H1 (cell line): ENCODE measurements at regions not wholly inside any gene's neighbourhood (a gene's known extent, or its start where the extent isn't known, plus 50 kb on each side); places are given as distances from the start of the nearest gene placed in this dataset.

Source experiments
- EP300 ChIP-seq, 2 experiments: IDR thresholded peaks; 1 replicate in 1 of 2; 2 replicates in 1 of 2; pipeline ENCODE4 v1.6.1; 2011 to 2012; ENCODE audit warnings: low read depth in 2 of 2, low read length in 2 of 2, mild to moderate bottlenecking in 2 of 2, borderline replicate concordance in 1 of 2, inconsistent platforms in 1 of 2, moderate library complexity in 1 of 2
- FOSL1 ChIP-seq: IDR thresholded peaks from 2 replicates; pipeline ENCODE4 v1.6.1; 2011; ENCODE audit warnings: mild to moderate bottlenecking, low read depth, low read length, moderate library complexity; ENCODE audit not compliant: insufficient read depth
- NANOG ChIP-seq: IDR thresholded peaks from 2 replicates; pipeline ENCODE4 v1.6.1; 2011; ENCODE audit warnings: low read length, low read depth, mild to moderate bottlenecking, inconsistent platforms; ENCODE audit not compliant: insufficient read depth, poor library complexity, severe bottlenecking
- TF ChIP-seq, protein P1 (sequence below): IDR thresholded peaks from 2 replicates; pipeline ENCODE4 v1.6.1; 2011; ENCODE audit warnings: low read length, improper control_type of control experiment

DNA sequence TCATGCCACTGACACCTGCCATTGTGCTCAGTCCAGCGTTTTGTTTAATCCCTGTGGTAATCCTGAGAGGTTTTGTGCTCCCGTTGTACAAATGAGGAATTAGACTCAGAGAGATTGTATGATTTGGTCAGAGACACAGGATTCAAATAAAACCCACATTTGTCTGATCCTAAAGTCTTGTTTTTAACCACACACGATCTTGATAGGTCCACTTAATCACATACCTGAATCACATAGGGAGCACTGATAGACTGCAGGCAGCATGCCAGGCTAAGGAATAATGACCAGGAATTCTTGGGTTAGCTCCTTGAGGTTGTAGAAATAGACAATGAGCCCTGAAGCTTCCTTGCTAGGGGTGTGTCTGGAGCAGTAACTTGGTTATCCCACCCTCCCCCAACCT, 202.6 kb upstream of the RGS6 start (continued):
- no peak for TF ChIP-seq FOSL1
- no peak for TF ChIP-seq EP300 (IDR thresholded peaks at IDR 0.05; ENCODE audit: borderline replicate concordance in 1 of 2, low read depth in 2 of 2, low read length in 2 of 2)
- no peak for TF ChIP-seq NANOG
- TF ChIP-seq, protein P1, sequence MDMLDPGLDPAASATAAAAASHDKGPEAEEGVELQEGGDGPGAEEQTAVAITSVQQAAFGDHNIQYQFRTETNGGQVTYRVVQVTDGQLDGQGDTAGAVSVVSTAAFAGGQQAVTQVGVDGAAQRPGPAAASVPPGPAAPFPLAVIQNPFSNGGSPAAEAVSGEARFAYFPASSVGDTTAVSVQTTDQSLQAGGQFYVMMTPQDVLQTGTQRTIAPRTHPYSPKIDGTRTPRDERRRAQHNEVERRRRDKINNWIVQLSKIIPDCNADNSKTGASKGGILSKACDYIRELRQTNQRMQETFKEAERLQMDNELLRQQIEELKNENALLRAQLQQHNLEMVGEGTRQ, result no peak
- TF ChIP-seq, all 59 proteins: peak for 0
